ENCODE measurements at regions not wholly inside any gene's neighbourhood (a gene's known extent, or its start where the extent isn't known, plus 50 kb on each side); places are given as distances from the start of the nearest gene placed in this dataset.
"Not testable (repeated sequence)": the region's sequence is repeated elsewhere in the genome, so short reads cannot be mapped to it uniquely, and the experiment has no call there.

GRCh38 chr3:101913168-101913567 is 63.9 kb downstream of the NFKBIZ start:
- DNase-seq, result no peak

GRCh38 chr3:101917761-101918160 is 68.4 kb downstream of the NFKBIZ start:
- DNase-seq, result not testable (repeated sequence)

- not testable (repeated sequence) for DNase-seq
Observed at GRCh38 chr3:101922151-101922725, 72.9 kb downstream of the NFKBIZ start.

DNA sequence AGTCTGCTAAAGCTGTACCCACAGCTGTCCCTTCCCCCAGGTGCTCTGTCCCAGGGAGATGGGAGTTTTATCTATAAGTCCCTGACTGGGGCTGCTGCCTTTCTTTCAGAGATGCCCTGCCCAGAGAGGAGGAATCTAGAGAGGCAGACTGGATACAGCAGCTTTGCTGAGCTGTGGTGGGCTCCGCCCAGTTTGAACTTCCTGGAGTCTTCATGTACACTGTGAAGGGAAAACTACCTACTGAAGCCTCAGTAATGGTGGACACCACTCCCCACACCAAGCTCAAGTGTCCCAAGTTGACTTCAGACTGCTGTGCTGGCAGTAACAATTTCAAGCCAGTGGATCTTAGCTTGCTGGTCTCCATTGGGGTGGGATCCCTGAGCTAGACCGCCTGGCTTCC is 75.3 kb downstream of the NFKBIZ start:
- DNase-seq, result not testable (repeated sequence)

- peak in 1 of 2 experiments; percentile 14 for DNase-seq
Observed at GRCh38 chr3:101925124-101925523, 75.8 kb downstream of the NFKBIZ start.

GRCh38 chr3:101925564-101925963 is 76.2 kb downstream of the NFKBIZ start:
- no peak for DNase-seq

DNA sequence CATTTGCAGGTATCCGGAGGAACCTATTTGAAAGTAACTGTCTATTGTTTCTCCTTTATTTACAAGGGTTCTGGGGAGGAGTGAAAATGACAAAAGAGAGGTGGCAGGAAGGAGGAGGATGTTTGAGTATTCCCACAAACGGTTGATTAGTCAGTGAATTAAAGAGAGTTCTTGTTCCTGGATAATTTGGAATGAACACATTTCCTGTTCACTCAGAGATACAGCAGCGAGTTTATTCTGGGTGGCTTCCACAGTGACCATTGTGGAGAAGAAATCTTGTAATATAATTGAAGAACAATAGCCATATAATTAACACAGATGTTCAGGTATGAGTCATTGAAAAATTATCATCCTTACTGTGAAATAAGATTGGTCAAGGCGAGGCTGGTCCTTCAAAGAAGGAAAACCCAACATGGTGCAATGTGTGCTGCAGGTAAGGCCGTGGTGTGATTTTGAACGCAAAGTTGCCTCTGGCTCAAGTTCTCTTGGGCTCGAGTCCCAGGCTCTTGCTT is 77.3 kb downstream of the NFKBIZ start:
- DNase-seq, result no peak

GRCh38 chr3:101928890-101929289 is 79.6 kb downstream of the NFKBIZ start:
- DNase-seq, result no peak

DNA sequence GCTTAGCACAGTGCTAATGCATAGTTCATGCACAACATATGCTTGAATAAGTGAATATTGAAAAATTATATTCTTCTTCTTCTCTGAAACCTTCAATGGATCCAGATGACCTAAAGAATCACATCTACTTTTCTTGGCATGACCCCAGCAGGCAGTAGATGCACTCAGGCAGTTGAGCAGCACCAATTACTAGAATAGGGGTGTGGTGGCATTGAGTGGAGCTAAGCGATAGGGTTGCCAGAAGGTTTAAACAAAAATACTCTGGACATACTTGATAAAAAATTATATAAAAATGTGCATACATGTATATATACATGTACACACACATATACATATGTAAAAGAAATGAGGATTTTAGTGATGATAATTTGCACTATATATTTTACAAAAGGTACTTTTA is 81.8 kb downstream of the NFKBIZ start:
- no peak for DNase-seq

DNA sequence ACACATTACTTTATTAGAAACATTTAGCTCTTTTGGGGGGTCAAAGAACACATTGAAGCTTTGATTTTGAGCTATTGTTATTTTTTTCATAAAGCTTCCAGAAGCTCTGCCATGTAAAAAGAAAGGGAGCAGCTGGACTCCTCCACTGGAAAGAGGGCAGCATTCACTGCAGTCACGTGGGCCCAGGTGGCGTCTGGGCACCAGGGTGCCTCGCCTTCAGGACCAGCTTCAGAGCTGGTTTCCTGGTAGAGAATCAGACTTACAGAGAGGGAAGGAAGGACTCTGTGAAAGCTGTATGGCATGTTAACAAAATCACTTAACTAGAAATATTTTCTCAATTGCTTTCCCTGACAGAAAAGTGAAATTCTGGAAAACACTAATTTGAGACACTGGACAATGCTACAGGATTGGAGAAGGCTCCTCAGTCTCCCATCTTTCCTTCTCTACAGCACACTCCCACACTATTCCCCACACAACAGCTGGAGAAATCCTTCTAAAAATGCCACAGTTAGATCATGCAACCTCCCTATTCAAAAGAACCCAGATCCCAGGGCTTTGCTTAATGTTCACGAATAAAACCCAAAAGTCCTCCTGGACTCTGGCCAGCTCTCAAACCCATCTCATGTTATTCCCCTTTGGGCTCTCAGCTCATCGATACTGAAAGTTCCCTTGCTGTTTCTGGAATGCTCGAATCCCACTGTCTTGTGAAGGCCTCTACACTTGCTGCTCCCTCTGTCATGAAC is 83.2 kb downstream of the NFKBIZ start:
- DNase-seq, result no peak

DNA sequence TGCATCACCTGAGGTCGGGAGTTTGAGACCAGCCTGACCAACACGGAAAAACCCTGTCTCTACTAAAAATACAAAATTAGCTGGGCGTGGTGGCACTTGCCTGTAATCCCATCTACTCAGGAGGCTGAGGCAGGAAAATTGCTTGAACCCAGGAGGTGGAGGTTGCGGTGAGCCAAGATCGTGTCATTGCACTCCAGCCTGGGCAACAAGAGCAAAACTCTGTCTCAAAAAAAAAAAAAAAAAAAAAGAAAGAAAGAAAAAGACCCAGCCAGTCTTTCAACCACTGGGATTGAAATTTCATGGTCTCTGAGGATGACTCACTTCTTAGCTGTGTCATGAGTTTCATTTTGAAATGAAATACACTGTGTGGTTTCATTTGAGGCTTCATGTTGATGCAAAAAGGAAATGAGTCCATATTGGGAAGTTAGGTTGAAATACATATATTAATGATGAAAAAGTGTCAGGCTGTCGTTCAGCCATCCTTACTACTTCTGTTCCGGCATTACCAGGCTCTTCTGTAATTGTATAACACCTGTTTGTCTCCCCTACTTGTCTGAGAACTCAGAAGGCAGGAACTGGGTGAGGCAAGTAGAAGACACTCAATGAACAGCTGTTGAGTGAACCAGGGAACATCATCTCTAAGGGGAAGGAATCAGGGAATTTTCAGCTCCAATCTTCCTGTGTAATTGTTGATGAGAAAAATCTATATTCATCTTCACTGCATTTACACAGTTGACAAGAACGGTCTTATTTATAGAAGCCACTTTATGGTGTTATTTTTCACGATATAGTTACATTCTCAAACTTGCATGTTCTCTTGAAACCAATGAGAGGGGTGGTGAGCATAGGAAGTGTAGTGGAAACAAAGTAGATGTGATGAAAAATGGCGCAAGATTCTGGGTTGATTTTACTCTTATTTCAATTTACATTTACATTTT is 87.4 kb downstream of the NFKBIZ start:
- DNase-seq, result no peak

DNA sequence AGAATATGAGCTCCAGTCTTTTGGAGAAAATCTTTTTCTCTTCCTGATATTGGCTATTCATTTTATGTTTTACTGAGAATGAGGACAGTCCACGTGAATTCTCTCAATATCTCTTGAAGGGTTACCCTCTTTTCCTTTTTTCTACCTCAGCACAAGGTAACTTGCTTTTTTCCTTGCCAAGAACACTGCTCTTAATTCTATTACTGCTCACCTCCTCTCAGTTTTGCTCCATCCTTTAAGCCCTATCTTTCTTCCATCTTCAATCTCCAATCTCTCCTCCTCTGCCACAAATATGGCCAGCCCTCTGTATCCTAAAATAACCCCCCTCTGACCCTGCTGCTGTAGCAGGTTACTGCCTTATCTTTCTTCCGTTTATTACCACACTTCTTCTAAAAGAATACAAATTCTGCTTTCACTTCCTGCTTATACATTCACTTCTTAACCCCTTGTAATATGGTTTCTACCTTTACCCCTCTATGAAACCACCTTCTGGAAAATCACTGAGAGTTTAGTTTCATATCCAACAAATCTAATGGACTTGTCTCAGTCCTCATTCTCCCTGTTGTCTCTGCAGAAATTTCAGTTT is 89.0 kb downstream of the NFKBIZ start:
- no peak for DNase-seq

DNA sequence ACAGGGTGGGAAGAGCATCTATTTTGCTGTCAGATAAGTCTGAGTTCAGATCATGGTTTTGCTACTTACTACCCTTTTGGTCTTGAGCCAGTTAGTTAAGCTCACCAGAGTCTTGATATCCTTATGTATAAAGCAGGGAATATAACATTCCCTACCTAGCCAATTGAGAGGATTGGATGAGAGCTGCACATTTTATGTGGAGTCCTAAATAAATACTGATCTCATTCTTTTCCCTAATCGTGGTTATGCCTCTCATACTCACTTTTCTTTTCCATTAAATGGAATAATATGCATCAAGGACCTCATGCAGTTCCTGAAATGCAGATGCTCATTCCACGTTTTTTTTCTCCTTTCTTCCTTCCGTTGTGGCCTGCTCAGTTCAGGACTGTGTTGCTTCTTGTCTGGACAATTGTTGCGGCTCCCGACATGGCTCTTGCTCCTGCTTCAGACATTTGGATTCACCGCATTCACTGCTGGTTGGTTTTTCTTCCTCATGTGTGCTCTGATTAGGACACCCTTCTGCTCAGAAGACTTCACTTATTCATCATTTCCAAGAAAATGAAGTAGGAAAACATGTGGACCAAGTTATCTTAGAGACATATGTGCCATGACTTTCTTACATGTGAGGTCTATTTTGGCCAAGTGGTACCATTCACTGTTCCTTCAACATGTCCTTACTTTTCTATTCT is 90.2 kb downstream of the NFKBIZ start:
- DNase-seq, result no peak

DNA sequence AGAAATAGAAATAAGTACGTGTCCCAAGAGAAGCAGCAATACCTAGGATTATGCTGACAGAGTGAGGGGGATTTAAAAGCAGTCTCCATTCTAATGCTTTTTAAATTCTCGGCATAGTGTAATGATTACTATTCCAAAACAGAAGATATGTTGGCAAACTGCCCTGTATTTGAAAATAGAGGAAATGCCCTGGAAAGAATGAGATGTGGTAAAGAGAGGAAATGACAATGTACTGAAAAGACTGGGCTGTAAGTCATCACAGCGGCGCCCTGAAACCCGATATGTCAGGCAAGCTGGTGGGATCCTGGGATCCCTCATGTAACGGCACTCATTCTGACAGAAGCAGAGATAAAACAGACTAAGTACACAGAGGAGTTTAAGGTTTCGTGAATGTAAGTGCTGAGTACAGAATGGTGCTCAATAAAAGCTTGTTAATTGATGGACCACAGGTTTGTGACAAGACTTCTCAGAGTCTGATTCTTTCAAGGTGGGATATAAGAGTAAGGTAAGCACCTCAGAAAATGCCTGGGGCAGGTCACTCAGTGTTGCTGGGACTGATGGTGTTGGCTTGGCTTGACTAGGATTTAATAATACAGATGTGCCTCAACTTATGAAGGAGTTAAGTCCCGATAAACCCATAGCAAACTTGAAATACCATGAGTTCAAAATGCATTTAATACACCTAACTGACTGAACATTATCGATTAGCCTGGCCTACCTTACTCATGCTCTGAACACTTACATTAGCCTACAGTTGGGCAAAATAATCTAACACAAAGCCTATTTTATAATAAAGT is 91.4 kb downstream of the NFKBIZ start:
- peak in 1 of 2 experiments; percentile 27 for DNase-seq

GRCh38 chr3:101941318-101942040 is 92.2 kb downstream of the NFKBIZ start:
- DNase-seq, result no peak

DNA sequence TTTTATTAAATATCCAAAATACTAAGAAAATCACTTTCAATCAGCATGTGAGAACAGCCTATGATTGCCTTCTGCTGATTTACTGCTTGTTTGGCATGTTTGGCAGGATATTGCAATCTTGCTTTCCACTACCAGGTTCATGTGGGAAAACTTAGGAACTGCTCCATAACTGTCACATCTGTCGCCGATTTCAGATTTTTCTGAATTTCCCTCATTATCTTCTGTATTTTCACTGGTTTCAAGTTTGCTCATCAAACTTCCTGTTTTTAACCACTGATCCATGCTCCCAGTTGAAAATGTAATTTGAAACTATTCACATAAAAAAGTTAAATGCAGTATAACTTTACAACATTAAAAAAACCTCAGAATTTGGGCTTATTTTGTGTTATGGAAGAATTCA is 93.0 kb downstream of the NFKBIZ start:
- no peak for DNase-seq

DNA sequence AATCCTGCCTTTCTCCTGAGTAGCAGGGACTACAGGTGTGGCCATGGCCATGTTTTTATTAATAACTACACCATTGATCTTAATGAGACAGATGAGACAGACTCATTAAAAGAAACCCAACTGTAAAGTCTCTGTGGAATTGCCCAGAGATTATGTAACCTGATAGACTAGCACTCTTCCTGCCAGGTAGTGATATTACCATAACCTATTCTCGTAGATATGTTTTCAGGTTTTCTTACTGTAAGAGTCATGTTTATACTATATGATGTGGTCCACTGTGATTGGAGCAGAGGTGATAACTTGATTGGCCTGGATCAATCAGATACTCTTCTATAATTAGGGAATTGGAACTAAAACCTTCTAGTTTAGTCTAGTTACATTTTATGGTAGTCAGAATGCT is 93.7 kb downstream of the NFKBIZ start:
- no peak for DNase-seq

DNA sequence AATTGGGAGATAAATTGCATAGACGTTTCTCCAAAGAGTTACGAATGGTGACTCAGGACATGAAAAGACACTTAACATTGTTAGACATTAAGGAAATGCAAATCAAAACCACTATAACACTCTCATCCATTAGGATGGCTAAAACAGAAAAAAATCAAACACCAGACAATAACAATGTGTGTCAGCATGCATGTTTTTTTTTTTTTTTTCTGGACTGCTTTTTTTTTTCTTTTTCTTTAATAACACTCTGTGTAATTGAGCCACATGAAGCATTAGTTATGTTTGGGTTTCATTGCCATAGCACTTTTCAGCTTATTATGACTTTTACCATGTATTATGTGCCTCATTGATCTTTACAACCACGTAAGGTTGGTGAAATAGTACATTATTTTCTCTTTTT is 95.0 kb downstream of the NFKBIZ start:
- DNase-seq, result no peak

GRCh38 chr3:101945980-101946379 is 96.7 kb downstream of the NFKBIZ start:
- DNase-seq, result no peak

DNA sequence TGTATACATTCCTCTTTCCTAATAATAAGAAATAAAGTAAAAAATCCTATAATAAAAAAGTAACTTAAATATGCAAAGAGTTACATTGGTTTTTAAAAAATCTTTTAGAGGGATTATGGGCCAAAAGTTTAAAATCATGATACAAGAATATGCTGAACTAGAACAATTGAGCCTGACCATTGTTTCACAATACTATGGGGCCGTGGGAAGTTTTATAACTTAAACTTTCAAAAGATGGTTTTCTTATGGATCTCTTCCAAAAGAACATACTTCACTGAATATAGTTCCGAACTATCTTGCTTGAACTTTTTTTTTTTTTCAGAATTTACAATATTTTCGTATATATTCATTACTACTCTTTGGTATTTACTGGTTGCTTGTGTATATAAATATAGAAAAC is 97.6 kb downstream of the NFKBIZ start:
- DNase-seq, result no peak

GRCh38 chr3:101950510-101950909 is 101.2 kb downstream of the NFKBIZ start:
- DNase-seq, result no peak

Measured in stimulated activated CD4-positive, alpha-beta T cell treated with anti-CD3 and anti-CD28 coated beads, Interleukin-4, amount 100 ng/mL, for 4 hours (primary cell).